Hepatocyte (in vitro differentiated cells): ENCODE measurements at regions not wholly inside any gene's neighbourhood (a gene's known extent, or its start where the extent isn't known, plus 50 kb on each side); places are given as distances from the start of the nearest gene placed in this dataset.
A peak's percentile ranks its signal among the peaks of the same experiment; 100 is the strongest.

Source experiments
- DNase-seq: peaks from one replicate; pipeline ENCODE4 v3.0.0-alpha.2; 2016; ENCODE audit warnings: low spot score
- H2AFZ ChIP-seq: fragments of 200-600 bp; sonication (generic); 2 replicates; pipeline ENCODE4 v1.6.0; 2016; ENCODE audit warnings: antibody characterized with exemption, mild to moderate bottlenecking
- H3K27ac ChIP-seq: fragments of 200-600 bp; sonication (generic); 2 replicates; pipeline ENCODE4 v1.5.1; 2016; ENCODE audit warnings: mild to moderate bottlenecking
- H3K27me3 ChIP-seq: fragments of 200-600 bp; sonication (generic); 2 replicates; pipeline ENCODE4 v1.6.1; 2016
- H3K36me3 ChIP-seq: fragments of 200-600 bp; sonication (generic); replicated peaks from 2 replicates; pipeline ENCODE4 v1.5.1; 2016; ENCODE audit warnings: low read depth; ENCODE audit not compliant: insufficient read depth
- H3K4me1 ChIP-seq: fragments of 200-600 bp; sonication (generic); 2 replicates; pipeline ENCODE4 v1.5.1; 2016; ENCODE audit warnings: mild to moderate bottlenecking, moderate library complexity; ENCODE audit not compliant: insufficient read depth
- H3K4me2 ChIP-seq: fragments of 200-600 bp; sonication (generic); 2 replicates; pipeline ENCODE4 v1.6.0; 2016
- H3K4me3 ChIP-seq: fragments of 200-600 bp; sonication (generic); 2 replicates; pipeline ENCODE4 v1.5.1; 2016; ENCODE audit warnings: mild to moderate bottlenecking
- H3K79me2 ChIP-seq: fragments of 200-600 bp; sonication (generic); 2 replicates; pipeline ENCODE4 v1.6.0; 2017; ENCODE audit warnings: mild to moderate bottlenecking
- H3K9me2 ChIP-seq: fragments of 200-600 bp; sonication (generic); replicated peaks from 2 replicates; pipeline ENCODE4 v1.6.0; 2017; ENCODE audit warnings: mild to moderate bottlenecking; ENCODE audit not compliant: insufficient read depth
- H3K9me3 ChIP-seq: fragments of 200-600 bp; sonication (generic); 2 replicates; pipeline ENCODE4 v1.5.1; 2016; ENCODE audit warnings: low read depth, mild to moderate bottlenecking
- H4K20me1 ChIP-seq: fragments of 200-600 bp; sonication (generic); 2 replicates; pipeline ENCODE4 v1.6.0; 2016; ENCODE audit warnings: mild to moderate bottlenecking; ENCODE audit not compliant: insufficient read depth, poor library complexity, severe bottlenecking
- CTCF ChIP-seq: fragments of 200-600 bp; sonication (generic); IDR thresholded peaks from 2 replicates; pipeline ENCODE4 v1.5.1; 2016; ENCODE audit warnings: antibody characterized with exemption, mild to moderate bottlenecking; ENCODE audit not compliant: poor library complexity
- EZH2 ChIP-seq: fragments of 200-600 bp; sonication (generic); IDR thresholded peaks from 2 replicates; pipeline ENCODE4 v1.6.1; 2016; ENCODE audit warnings: antibody characterized with exemption, mild to moderate bottlenecking, borderline replicate concordance
- EZH2phosphoT487 ChIP-seq: fragments of 200-600 bp; sonication (generic); IDR thresholded peaks from one replicate; pipeline ENCODE4 v1.6.1; 2018; ENCODE audit warnings: antibody characterized with exemption, mild to moderate bottlenecking, low read depth, moderate library complexity; ENCODE audit not compliant: unreplicated experiment, severe bottlenecking
- WGBS: methylation state at CpG from one replicate; pipeline ENCODE4 v1.1.6; 2016; ENCODE audit warnings: low lambda C conversion rate; ENCODE audit errors: missing lambda C conversion rate; 5-methylcytosine and 5-hydroxymethylcytosine counted together

DNA sequence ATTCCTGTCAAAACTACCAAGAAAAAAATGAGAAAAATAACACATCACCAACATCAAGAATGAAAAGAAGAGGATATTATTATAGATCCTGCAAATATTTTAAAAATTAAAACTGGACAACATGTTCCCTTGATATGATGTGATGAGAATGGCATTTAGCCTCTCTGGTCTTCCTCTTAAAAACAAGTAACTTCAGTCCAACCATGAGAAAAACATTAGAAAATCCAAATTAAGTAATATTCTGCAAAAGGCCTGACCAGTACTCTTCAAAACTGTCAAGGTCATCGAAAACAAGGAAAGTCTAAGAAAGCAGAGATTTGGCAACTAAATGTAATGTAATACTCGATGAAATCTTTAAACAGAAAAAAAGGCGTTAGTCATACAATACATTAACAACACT, 167.1 kb upstream of the SNX2 start:
- DNase-seq = no peak
- Histone ChIP-seq H3K36me3 (no peaks in the 10 kb centered on the region), H3K4me2 (no peak overlapping the region), H4K20me1 (no peaks in the 10 kb centered on the region), H3K27ac (no peak overlapping the region), H3K4me1 (peaks cover 3% of the 10 kb centered on the region), H3K4me3 (no peak overlapping the region), H3K9me2 (no peaks in the 10 kb centered on the region), H3K9me3 (no peaks in the 10 kb centered on the region), H3K79me2 (no peaks in the 10 kb centered on the region), H3K27me3 (no peaks in the 10 kb centered on the region), H2AFZ (no peak overlapping the region)
- TF ChIP-seq EZH2 = no peak
- WGBS = 95% methylated on average over 3 of the region's 3 CpGs

DNA sequence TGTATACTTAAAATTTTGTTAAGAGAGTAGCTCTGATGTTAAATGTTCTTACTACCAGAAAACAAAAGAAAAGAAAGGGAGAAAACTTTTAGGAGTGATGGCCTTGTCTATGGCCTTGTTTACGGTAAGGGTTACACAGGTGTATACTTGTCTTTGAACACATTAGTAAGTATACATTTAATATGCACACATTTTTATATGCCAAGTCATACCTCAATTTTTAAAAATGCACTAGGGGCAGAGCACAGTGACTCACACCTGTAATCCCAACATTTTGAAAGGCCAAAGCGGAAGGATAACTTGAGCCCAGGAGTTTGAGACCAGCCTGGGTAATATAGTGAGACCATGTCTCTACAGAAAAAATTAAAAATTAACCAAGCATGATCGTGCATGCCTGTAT, 166.7 kb upstream of the SNX2 start:
- no peak overlapping the region for H3K27ac ChIP-seq
- H3K4me1 ChIP-seq = peaks cover 3% of the 10 kb centered on the region

GRCh38 chr5:122611406-122611805, 163.5 kb upstream of the SNX2 start:
- H3K4me2 ChIP-seq = no peak overlapping the region
- H3K79me2 ChIP-seq = no peaks in the 10 kb centered on the region
- H3K36me3 ChIP-seq = no peaks in the 10 kb centered on the region
- peaks cover 3% of the 10 kb centered on the region for H3K4me1 ChIP-seq
- H4K20me1 ChIP-seq = no peaks in the 10 kb centered on the region
- no peak overlapping the region for H2AFZ ChIP-seq
- no peak overlapping the region for H3K27ac ChIP-seq
- no peaks in the 10 kb centered on the region for H3K27me3 ChIP-seq
- 47% methylated on average over 2 of the region's 2 CpGs for WGBS
- no peaks in the 10 kb centered on the region for H3K9me3 ChIP-seq
- DNase-seq = no peak
- H3K9me2 ChIP-seq = no peaks in the 10 kb centered on the region
- TF ChIP-seq CTCF = no peak
- no peak for TF ChIP-seq EZH2phosphoT487
- TF ChIP-seq EZH2 = no peak
- no peak overlapping the region for H3K4me3 ChIP-seq

More for the DNA sequence above, 166.7 kb upstream of the SNX2 start:
- Histone ChIP-seq H3K4me2 (no peak overlapping the region), H3K9me2 (no peaks in the 10 kb centered on the region), H2AFZ (no peak overlapping the region), H3K27me3 (no peaks in the 10 kb centered on the region), H4K20me1 (no peaks in the 10 kb centered on the region), H3K36me3 (no peaks in the 10 kb centered on the region), H3K79me2 (no peaks in the 10 kb centered on the region), H3K4me3 (no peak overlapping the region), H3K9me3 (no peaks in the 10 kb centered on the region)
- WGBS = 89% methylated on average over 3 of the region's 3 CpGs
- DNase-seq = no peak
- TF ChIP-seq CTCF (no peak), EZH2phosphoT487 (no peak), EZH2 (no peak)

DNA sequence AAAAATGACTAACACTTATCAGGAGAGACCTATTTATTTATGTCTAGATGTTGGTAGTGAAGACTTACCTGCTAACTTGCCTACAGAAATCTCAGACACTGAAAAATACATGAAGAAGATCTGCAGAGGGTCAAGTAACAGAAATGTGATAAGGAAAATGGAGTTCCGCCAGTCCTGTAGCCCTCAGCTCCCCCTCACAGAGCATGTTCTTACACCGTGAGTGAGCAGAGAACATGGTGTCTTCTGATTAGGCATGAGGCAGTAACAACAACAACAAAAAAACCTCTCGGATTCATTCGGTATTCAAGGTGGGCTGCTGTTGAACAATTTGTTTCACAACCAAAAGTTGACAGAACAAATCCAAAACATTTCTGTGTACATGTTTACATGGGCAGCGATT, 162.0 kb upstream of the SNX2 start:
- Histone ChIP-seq H3K27me3 (no peaks in the 10 kb centered on the region), H3K4me3 (no peak overlapping the region), H3K79me2 (no peaks in the 10 kb centered on the region), H3K9me3 (no peaks in the 10 kb centered on the region), H2AFZ (no peak overlapping the region), H3K4me2 (no peak overlapping the region), H3K27ac (peak overlapping the region; percentile 16), H3K4me1 (peaks cover 2% of the 10 kb centered on the region), H3K9me2 (no peaks in the 10 kb centered on the region), H4K20me1 (no peaks in the 10 kb centered on the region), H3K36me3 (no peaks in the 10 kb centered on the region)
- WGBS = 89% methylated on average over 5 of the region's 5 CpGs
- TF ChIP-seq CTCF (no peak), EZH2phosphoT487 (no peak), EZH2 (no peak)
- DNase-seq = no peak
